Kidney (tissue), 13 donors: ENCODE measurements at regions not wholly inside any gene's neighbourhood (a gene's known extent, or its start where the extent isn't known, plus 50 kb on each side); places are given as distances from the start of the nearest gene placed in this dataset.

Experiments
- DNase-seq, 5 donors: peaks; one replicate each; pipeline ENCODE4 v3.0.0-alpha.2; 2013 to 2020
- FAIRE-seq: peaks from 2 replicates; lab custom pipeline; 2012; peaks lifted over from hg19 to GRCh38; lab: Jason Lieb, UNC
- H3K27ac ChIP-seq, 2 donors: one replicate each; pipeline ENCODE4 v1.7.0; 2013; ENCODE audit warnings: low read depth in 2 of 2, low read length in 2 of 2, inconsistent platforms in 1 of 2
- H3K27me3 ChIP-seq: one replicate; pipeline ENCODE4 v1.7.1; 2013; ENCODE audit warnings: low read length, inconsistent platforms; ENCODE audit not compliant: control insufficient read depth, insufficient read depth
- H3K36me3 ChIP-seq, 3 donors: one replicate each; pipeline versions ENCODE4 v1.7.0 to v1.7.1; 2013; ENCODE audit warnings: low read length in 3 of 3, control low read depth in 1 of 3, inconsistent platforms in 1 of 3; ENCODE audit not compliant: insufficient read depth in 3 of 3, control insufficient read depth in 2 of 3
- H3K4me1 ChIP-seq, 3 donors: one replicate each; pipeline versions ENCODE4 v1.7.0 to v1.7.1; 2013; ENCODE audit warnings: low read length in 3 of 3, inconsistent platforms in 1 of 3, low read depth in 1 of 3; ENCODE audit not compliant: control insufficient read depth in 2 of 3, insufficient read depth in 2 of 3
- H3K4me3 ChIP-seq, 3 donors: one replicate each; pipeline versions ENCODE4 v1.7.0 to v1.8.1; 2013; ENCODE audit warnings: low read length in 3 of 3, control low read depth in 1 of 3, inconsistent platforms in 1 of 3
- H3K9ac ChIP-seq, 3 donors: one replicate each; pipeline versions ENCODE4 v1.7.0 to v1.7.1; 2013; ENCODE audit warnings: low read length in 3 of 3, control low read depth in 1 of 3, inconsistent platforms in 1 of 3
- H3K9me3 ChIP-seq, 3 donors: one replicate each; pipeline versions ENCODE4 v1.7.0 to v1.7.1; 2013; ENCODE audit warnings: low read length in 3 of 3, control low read depth in 1 of 3, inconsistent platforms in 1 of 3; ENCODE audit not compliant: control insufficient read depth in 2 of 3, insufficient read depth in 1 of 3
- CTCF ChIP-seq: IDR thresholded peaks from 3 replicates; pipeline ENCODE4 v1.5.1; 2012; ENCODE audit warnings: mild to moderate bottlenecking, moderate library complexity, borderline replicate concordance; ENCODE audit not compliant: insufficient read depth; ENCODE audit errors: extremely low read depth
- intact Hi-C: fragments of 100-400 bp; cut with DNase I; formaldehyde crosslinking; loops from one replicate; pipeline ENCODE4 v1.11.1; 2022
- donor health status: control.
- donor health status: control.
- donor health status: control.
- donor health status: control.
- donor health status: control.
- donor health status: DM: yes; HTN: yes; CAD: no.
- donor health status: Normal renal cell carcinoma (clear cell type).

GRCh38 chr9:129420721-129421120, 200.2 kb downstream of the C9orf50 start:
- no peak for DNase-seq
- Histone ChIP-seq H3K4me3 (no peak overlapping the region), H3K36me3 (no peaks in the 10 kb centered on the region), H3K9ac (no peak overlapping the region), H3K27ac (no peak overlapping the region), H3K9me3 (no peaks in the 10 kb centered on the region), H3K27me3 (no peaks in the 10 kb centered on the region), H3K4me1 (peaks cover 0 to 17% (median 11%) of the 10 kb centered on the region in 3 donors)
- TF ChIP-seq CTCF = no peak
- FAIRE-seq = no peak
- intact Hi-C loops = no loop called here

- Histone ChIP-seq H3K27me3 (no peaks in the 10 kb centered on the region), H3K4me1 (peaks cover 0 to 22% (median 16%) of the 10 kb centered on the region in 3 donors), H3K4me3 (no peak overlapping the region), H3K9ac (no peak overlapping the region), H3K27ac (no peak overlapping the region), H3K36me3 (no peaks in the 10 kb centered on the region), H3K9me3 (no peaks in the 10 kb centered on the region)
- no peak for FAIRE-seq
- DNase-seq = no peak
- intact Hi-C loops = no loop called here
- TF ChIP-seq CTCF = no peak
Observed at GRCh38 chr9:129419382-129419899, 201.5 kb downstream of the C9orf50 start.

GRCh38 chr9:129418451-129418850, 202.4 kb downstream of the C9orf50 start:
- Histone ChIP-seq H3K4me1 (peaks cover 0 to 28% (median 21%) of the 10 kb centered on the region in 3 donors), H3K9ac (no peak overlapping the region), H3K4me3 (no peak overlapping the region), H3K9me3 (no peaks in the 10 kb centered on the region), H3K27me3 (no peaks in the 10 kb centered on the region), H3K36me3 (no peaks in the 10 kb centered on the region), H3K27ac (no peak overlapping the region)
- no peak for DNase-seq
- no peak for FAIRE-seq
- TF ChIP-seq CTCF = no peak
- intact Hi-C loops = no loop called here
